Muscle of back (tissue), 3 donors: ENCODE measurements at regions not wholly inside any gene's neighbourhood (a gene's known extent, or its start where the extent isn't known, plus 50 kb on each side); places are given as distances from the start of the nearest gene placed in this dataset.
A peak's percentile ranks its signal among the peaks of the same experiment; 100 is the strongest.
"Not testable (repeated sequence)": the region's sequence is repeated elsewhere in the genome, so short reads cannot be mapped to it uniquely, and the experiment has no call there.

ENCODE experiments used
- DNase-seq, 3 donors: peaks; one replicate each; pipeline versions ENCODE4 v3.0.0 to v3.0.0-alpha.2; 2013

- DNase-seq: no peak
These were observed 255.2 kb downstream of the C11orf87 start for GRCh38 chr11:109677231-109677630.

GRCh38 chr11:109677876-109678275 is 255.9 kb downstream of the C11orf87 start:
- no peak for DNase-seq

GRCh38 chr11:109680127-109680526 is 258.1 kb downstream of the C11orf87 start:
- DNase-seq: no peak

- not testable (repeated sequence) for DNase-seq
These were observed 260.8 kb downstream of the C11orf87 start for GRCh38 chr11:109682788-109683187.

- no peak for DNase-seq
These were observed 273.7 kb downstream of the C11orf87 start for GRCh38 chr11:109695696-109696095.

GRCh38 chr11:109696191-109696897 is 274.4 kb downstream of the C11orf87 start:
- DNase-seq: peak in 1 of 3 donors; percentile 7

GRCh38 chr11:109697140-109697843 is 275.3 kb downstream of the C11orf87 start:
- DNase-seq: peak in 2 of 3 donors; percentile 9 to 33

GRCh38 chr11:109698237-109698636 is 276.2 kb downstream of the C11orf87 start:
- no peak for DNase-seq

- DNase-seq: no peak
These were observed 282.4 kb downstream of the C11orf87 start for GRCh38 chr11:109704432-109704831.

GRCh38 chr11:109706945-109707344 is 285.0 kb downstream of the C11orf87 start:
- no peak for DNase-seq

- DNase-seq: no peak
These were observed 285.4 kb downstream of the C11orf87 start for GRCh38 chr11:109707411-109707810.

GRCh38 chr11:109708184-109708583 is 286.2 kb downstream of the C11orf87 start:
- DNase-seq: no peak

GRCh38 chr11:109714444-109714843 is 292.5 kb downstream of the C11orf87 start:
- not testable (repeated sequence) for DNase-seq

GRCh38 chr11:109715424-109715823 is 293.4 kb downstream of the C11orf87 start:
- DNase-seq: not testable (repeated sequence)

GRCh38 chr11:109726061-109726460 is 304.1 kb downstream of the C11orf87 start:
- no peak for DNase-seq

GRCh38 chr11:109728056-109728455 is 306.1 kb downstream of the C11orf87 start:
- no peak for DNase-seq

- DNase-seq: no peak
These were observed 307.8 kb downstream of the C11orf87 start for GRCh38 chr11:109729761-109730160.

GRCh38 chr11:109730669-109731068 is 308.7 kb downstream of the C11orf87 start:
- no peak for DNase-seq

- no peak for DNase-seq
These were observed 309.5 kb downstream of the C11orf87 start for GRCh38 chr11:109731451-109731850.

- no peak for DNase-seq
These were observed 311.3 kb downstream of the C11orf87 start for GRCh38 chr11:109733245-109733644.

GRCh38 chr11:109734566-109734965 is 312.6 kb downstream of the C11orf87 start:
- DNase-seq: peak; percentile 59 to 71 (median 70)

GRCh38 chr11:109735128-109735527 is 313.1 kb downstream of the C11orf87 start:
- DNase-seq: no peak

- no peak for DNase-seq
These were observed 317.4 kb downstream of the C11orf87 start for GRCh38 chr11:109739379-109739778.
